Prostate gland (tissue), 2 donors: ENCODE measurements at regions not wholly inside any gene's neighbourhood (a gene's known extent, or its start where the extent isn't known, plus 50 kb on each side); places are given as distances from the start of the nearest gene placed in this dataset.

ENCODE experiments used
- DNase-seq: peaks from one replicate; pipeline ENCODE4 v3.0.0-alpha.2; 2019; ENCODE audit warnings: low spot score
- H3K27ac ChIP-seq, 2 donors: fragments of 200-600 bp; sonication (generic); 2 replicates each; pipeline ENCODE4 v1.5.1; 2017 to 2019
- H3K27me3 ChIP-seq: fragments of 200-600 bp; sonication (generic); replicated peaks from 2 replicates; pipeline ENCODE4 v1.5.1; 2019; ENCODE audit not compliant: insufficient read depth
- H3K36me3 ChIP-seq, 2 donors: fragments of 200-600 bp; sonication (generic); 1 replicate in 1 of 2; 2 replicates in 1 of 2; pipeline versions ENCODE4 v1.5.1 to v1.8.1; 2017 to 2019
- H3K4me1 ChIP-seq: fragments of 200-600 bp; sonication (generic); replicated peaks from 2 replicates; pipeline ENCODE4 v1.5.1; 2019
- H3K4me3 ChIP-seq, 2 donors: fragments of 200-600 bp; sonication (generic); 2 replicates each; pipeline ENCODE4 v1.5.1; 2017 to 2019
- H3K9me3 ChIP-seq: fragments of 200-600 bp; sonication (generic); 2 replicates; pipeline ENCODE4 v1.5.1; 2017
- CTCF ChIP-seq, 4 experiments: fragments of 200-600 bp in 2 of 4; fragments of 450-650 bp in 2 of 4; sonication (generic) in 2 of 4; IDR thresholded peaks; 1 replicate in 3 of 4; 2 replicates in 1 of 4; pipeline ENCODE4 v1.5.1; 2016 to 2019; ENCODE audit warnings: antibody characterized with exemption in 4 of 4, mild to moderate bottlenecking in 2 of 4, moderate library complexity in 2 of 4
- POLR2A ChIP-seq: fragments of 450-650 bp; IDR thresholded peaks from one replicate; pipeline ENCODE4 v1.6.1; 2016; ENCODE audit warnings: antibody characterized with exemption, mild to moderate bottlenecking
- POLR2AphosphoS5 ChIP-seq: sonication (generic); formaldehyde crosslinking; IDR thresholded peaks from one replicate; pipeline ENCODE4 v1.6.1; 2017; ENCODE audit warnings: antibody characterized with exemption
- WGBS: methylation state at CpG from one replicate; pipeline ENCODE4 v1.1.5; 2018; 5-methylcytosine and 5-hydroxymethylcytosine counted together
- intact Hi-C: fragments of 100-400 bp; cut with DNase I; formaldehyde crosslinking; loops from one replicate; pipeline ENCODE4 v1.14.2; 2022

GRCh38 chr6:11366183-11366933 is 133.9 kb upstream of the NEDD9 start:
- H3K4me3 ChIP-seq, result no peak overlapping the region
- peak overlapping the region; percentile 74 to 80 for H3K27ac ChIP-seq
- no peaks in the 10 kb centered on the region for H3K36me3 ChIP-seq
- WGBS, result 88% methylated on average over 7 of the region's 7 CpGs
- H3K9me3 ChIP-seq, result no peaks in the 10 kb centered on the region
- intact Hi-C loops, result loop anchor here (5.0 to 10.0 kb wide), 2 partner anchors 89 to 118 kb away; no protein-coding TSS in a partner anchor
- no peak for DNase-seq
- no peaks in the 10 kb centered on the region for H3K4me1 ChIP-seq
- H3K27me3 ChIP-seq, result no peaks in the 10 kb centered on the region
- TF ChIP-seq CTCF (IDR thresholded peaks at IDR 0.05), result no peak
- no peak for TF ChIP-seq POLR2AphosphoS5
- no peak for TF ChIP-seq POLR2A

- WGBS, result 50% methylated on average over 5 of the region's 5 CpGs
Measured at GRCh38 chr6:11364971-11365397, 132.5 kb upstream of the NEDD9 start.

GRCh38 chr6:11363881-11364576 is 131.6 kb upstream of the NEDD9 start:
- Histone ChIP-seq H3K27ac (peak overlapping the region; percentile 74 to 80), H3K4me1 (no peaks in the 10 kb centered on the region), H3K9me3 (no peaks in the 10 kb centered on the region), H3K4me3 (no peak overlapping the region), H3K27me3 (no peaks in the 10 kb centered on the region), H3K36me3 (no peaks in the 10 kb centered on the region)
- WGBS, result 46% methylated on average over 2 of the region's 2 CpGs
- intact Hi-C loops, result loop anchor here (5.0 to 10.0 kb wide), 4 partner anchors 47 to 132 kb away; partner anchors contain the start of gene NEDD9
- no peak for DNase-seq
- TF ChIP-seq POLR2A (no peak), POLR2AphosphoS5 (no peak), CTCF (IDR thresholded peaks at IDR 0.05) (no peak)

More at GRCh38 chr6:11364971-11365397, 132.5 kb upstream of the NEDD9 start:
- Histone ChIP-seq H3K9me3 (no peaks in the 10 kb centered on the region), H3K4me3 (no peak overlapping the region), H3K4me1 (no peaks in the 10 kb centered on the region), H3K27ac (peak overlapping the region; percentile 74 to 80), H3K36me3 (no peaks in the 10 kb centered on the region), H3K27me3 (no peaks in the 10 kb centered on the region)
- DNase-seq, result peak; percentile 51
- intact Hi-C loops, result loop anchor here (5.0 to 10.0 kb wide), 5 partner anchors 48 to 133 kb away; partner anchors contain the start of gene NEDD9
- TF ChIP-seq POLR2AphosphoS5 (peak; percentile 91), POLR2A (no peak)

- H3K9me3 ChIP-seq, result no peaks in the 10 kb centered on the region
- no peak overlapping the region for H3K4me3 ChIP-seq
- no peak overlapping the region for H3K27ac ChIP-seq
- DNase-seq, result no peak
- peaks cover 2% of the 10 kb centered on the region for H3K4me1 ChIP-seq
- WGBS, result 76% methylated on average over 1 of the region's 1 CpG
- TF ChIP-seq POLR2A (no peak), CTCF (IDR thresholded peaks at IDR 0.05) (no peak), POLR2AphosphoS5 (no peak)
- no peaks in the 10 kb centered on the region for H3K36me3 ChIP-seq
- H3K27me3 ChIP-seq, result no peaks in the 10 kb centered on the region
- intact Hi-C loops, result loop anchor here (5.0 to 10.0 kb wide), 4 partner anchors 45 to 130 kb away; partner anchors contain the start of gene NEDD9
Measured at GRCh38 chr6:11362564-11362963, 130.1 kb upstream of the NEDD9 start.
